ENCODE measurements at regions not wholly inside any gene's neighbourhood (a gene's known extent, or its start where the extent isn't known, plus 50 kb on each side); places are given as distances from the start of the nearest gene placed in this dataset.
"Not testable (repeated sequence)": the region's sequence is repeated elsewhere in the genome, so short reads cannot be mapped to it uniquely, and the experiment has no call there.

- no peak for DNase-seq
Observed at GRCh38 chr11:129733981-129734380, 81.7 kb upstream of the TMEM45B start.

- no peak for DNase-seq
Observed at GRCh38 chr11:129734654-129735053, 81.0 kb upstream of the TMEM45B start.

- no peak for DNase-seq
Observed at GRCh38 chr11:129737831-129738230, 77.8 kb upstream of the TMEM45B start.

- DNase-seq, result no peak
Observed at GRCh38 chr11:129738242-129738641, 77.4 kb upstream of the TMEM45B start.

DNA sequence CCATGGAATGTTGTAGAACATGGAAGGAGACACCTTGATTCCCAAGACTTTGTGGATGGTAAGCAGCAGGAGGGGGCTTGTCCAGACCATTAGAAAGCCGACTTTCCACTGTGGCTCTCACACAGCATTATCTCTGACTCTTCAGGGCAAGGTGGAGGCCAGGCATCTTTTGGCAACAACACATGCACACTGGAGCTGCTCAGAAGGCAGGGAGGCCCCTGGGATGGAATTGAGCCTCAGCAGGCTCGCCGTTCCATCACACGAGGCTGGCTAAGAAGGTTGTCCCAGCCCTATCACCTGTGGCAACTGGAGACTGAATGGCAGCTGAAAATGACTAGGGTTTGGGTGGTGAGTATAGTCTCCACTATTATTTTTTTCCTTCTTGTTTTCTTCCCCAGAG lies 76.3 kb upstream of the TMEM45B start:
- no peak for DNase-seq

GRCh38 chr11:129740125-129740719 lies 75.4 kb upstream of the TMEM45B start:
- no peak for DNase-seq

DNA sequence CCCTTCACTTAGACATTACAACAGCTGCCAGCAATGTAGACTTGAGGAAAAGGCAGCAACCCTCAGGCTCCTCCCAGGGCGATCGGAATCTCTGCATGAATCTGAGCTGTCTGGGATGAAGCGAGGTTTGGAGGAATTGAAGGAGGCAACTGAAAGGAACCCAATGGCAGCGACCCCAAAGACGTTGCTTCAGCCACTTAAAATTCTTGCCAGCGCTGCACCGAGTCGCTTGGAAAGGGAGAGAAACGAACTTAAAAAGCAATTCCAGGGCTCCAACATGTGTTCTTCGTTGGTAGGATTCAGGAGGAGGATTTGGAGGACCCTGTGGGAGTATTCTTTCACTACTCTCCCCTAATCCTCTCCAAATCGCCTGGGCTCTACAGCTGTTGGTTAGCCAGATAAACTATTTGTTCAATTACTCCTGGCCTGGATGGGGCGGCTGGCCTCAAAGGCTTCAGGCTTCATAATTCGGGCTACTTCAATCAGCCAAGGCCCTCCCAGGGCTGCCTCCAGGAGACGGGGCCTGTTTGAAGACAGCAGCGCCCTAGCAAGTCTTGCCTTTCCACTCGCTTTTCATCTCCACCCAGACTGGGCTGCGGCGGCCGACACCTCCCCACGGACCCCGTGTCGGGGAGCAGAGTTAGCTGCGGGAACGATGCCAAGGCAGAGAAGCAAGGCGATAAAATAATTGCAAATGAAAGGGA lies 72.4 kb upstream of the TMEM45B start:
- DNase-seq, result no peak

DNA sequence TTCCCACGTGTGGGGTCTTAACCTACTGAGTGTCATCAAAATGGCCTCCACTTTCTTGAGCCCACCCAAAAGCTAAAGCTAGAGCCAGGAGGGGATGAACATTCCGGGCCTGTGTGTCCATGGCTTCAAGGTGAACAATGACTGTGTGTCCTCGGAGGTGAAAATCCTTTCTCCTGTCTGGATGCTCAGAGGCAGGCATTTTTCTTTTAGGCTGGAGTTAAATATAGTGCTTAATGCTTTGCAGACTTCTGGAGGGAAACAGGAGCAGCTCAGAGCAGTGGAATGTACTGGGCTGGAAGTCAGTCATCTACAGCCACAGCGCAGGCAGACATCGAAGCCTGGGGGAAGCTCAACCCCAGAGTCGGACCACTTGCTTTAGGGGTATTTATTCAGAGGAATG lies 68.6 kb upstream of the TMEM45B start:
- no peak for DNase-seq

GRCh38 chr11:129749141-129749540 lies 66.5 kb upstream of the TMEM45B start:
- DNase-seq, result no peak

DNA sequence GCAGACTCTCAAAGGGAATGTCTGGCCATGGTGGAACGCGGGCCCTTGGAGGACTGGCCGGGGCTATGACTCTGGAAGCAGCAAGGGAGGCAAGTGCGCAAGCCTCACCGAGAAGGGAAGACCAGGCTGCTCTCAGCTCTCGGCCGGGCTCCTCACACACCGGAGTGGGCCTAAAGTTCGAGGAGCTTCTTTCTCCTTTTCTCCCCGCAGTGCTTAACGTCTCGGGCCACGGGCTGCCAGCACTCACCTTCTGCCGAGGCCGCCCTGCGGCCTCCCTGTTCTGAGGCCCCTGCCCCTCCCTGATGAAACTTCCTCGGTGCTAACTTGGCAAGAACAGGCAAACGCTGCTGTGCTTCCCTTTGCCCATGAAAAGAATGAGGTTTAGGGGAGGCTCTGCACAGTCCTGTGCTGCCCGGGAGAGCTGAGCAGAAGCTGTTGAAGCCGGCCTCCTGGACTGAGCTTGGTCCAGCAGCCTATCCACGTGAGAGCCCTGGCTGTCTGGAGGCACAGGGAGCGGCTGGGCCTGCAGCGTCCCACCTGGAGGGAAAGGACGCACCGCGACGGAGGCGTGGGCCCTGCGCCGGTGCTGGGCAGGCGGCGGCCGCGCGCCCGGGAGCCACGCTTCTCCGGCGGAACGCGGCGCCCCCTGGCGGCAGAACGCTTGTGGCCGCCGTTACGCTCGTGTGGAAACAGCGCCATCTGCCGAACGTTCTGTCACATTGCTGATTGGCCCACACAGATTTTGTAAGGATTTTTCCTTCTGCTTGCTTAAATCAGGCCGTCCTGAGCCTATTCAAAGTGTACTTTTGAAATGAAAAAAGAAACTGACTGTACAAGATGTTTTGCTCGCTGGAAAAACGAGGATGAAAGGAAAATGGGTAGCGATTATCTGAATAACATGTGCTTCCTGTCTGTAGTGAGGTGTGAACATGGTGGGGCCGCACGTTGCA lies 65.0 kb upstream of the TMEM45B start:
- DNase-seq, result no peak

DNA sequence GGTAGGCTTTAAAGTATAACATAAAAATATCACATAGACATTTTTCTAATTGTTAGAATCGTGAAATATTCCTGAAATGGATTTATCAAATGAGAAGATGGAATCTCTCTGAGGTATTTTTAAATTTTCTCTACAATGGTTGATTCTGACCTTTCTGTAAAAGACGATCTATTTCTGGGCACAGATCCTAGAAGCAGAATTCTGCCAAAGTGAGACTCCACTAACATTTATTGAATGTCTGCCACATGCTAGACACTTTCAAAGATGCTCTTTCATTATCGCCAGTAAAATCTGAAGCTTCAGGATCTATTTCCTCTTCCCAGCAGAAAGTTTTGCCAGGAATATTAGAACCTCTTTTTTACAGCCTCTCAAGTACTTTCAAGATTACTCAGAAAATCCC lies 64.1 kb upstream of the TMEM45B start:
- no peak for DNase-seq

DNA sequence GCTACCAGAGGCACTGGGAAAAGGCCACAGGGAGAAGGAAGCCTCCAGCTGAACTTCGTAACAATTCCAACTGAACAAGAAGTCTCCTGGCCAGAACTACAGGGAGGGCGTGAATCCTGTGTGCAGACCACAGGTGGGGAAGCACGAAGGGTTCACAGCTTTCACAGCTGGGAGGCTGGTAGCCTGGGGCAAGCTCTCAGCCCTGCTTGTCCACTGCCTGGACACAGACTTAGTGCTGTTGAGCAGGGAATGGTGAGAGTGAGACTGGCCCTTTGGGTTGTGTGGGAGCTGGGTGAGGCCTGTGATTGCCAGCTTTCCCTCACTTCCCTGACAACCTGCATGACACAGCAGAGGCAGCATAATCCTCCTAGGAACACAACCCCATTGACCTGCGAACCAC lies 52.1 kb upstream of the TMEM45B start:
- not testable (repeated sequence) for DNase-seq

GRCh38 chr11:129764204-129764603 lies 51.4 kb upstream of the TMEM45B start:
- not testable (repeated sequence) for DNase-seq

Measured in NCI-H1694 (cell line).